ENCODE measurements at regions not wholly inside any gene's neighbourhood (a gene's known extent, or its start where the extent isn't known, plus 50 kb on each side); places are given as distances from the start of the nearest gene placed in this dataset.

DNA sequence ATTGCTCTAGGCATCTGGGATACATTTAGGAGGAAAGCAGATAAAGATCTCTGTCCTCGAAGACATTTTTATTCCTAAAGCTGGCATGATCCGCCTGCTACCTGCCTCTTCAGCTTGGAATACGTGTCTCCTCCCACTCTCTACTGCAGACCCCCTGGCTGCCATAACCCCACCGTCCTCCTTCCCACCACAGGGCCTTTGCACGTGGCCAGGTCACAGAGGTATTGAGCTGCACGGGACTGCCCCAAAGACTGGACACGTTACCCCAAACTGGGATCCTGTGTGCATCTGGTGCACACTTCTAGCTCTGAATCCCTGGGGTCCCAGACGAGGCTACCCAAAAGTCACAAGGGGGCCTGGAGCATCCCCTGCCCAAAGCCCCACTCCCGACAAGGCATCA lies 351.2 kb upstream of the EEF2KMT start:
- DNase-seq (ENCODE audit: low read depth in 2 of 2), result no peak

DNA sequence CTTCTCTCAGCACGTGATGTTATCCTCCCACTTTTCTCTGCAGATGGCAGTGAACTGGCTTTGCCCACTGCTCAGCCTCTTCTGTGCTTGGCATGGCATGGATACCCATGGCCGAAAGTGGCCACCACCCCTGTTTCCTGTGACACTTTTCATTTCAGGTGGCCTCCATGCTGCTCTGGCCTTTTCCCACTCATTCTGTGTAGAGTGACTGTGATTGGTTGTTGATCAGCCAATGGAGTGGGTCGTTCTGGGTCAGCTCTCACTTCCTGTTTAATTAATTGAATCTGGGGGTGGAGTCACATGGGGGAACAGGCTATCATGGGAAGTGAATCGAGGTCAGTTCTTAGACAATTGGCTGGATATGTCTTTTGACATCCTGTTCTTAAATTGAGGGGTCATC lies 350.1 kb upstream of the EEF2KMT start:
- DNase-seq (ENCODE audit: low read depth in 2 of 2), result no peak

DNA sequence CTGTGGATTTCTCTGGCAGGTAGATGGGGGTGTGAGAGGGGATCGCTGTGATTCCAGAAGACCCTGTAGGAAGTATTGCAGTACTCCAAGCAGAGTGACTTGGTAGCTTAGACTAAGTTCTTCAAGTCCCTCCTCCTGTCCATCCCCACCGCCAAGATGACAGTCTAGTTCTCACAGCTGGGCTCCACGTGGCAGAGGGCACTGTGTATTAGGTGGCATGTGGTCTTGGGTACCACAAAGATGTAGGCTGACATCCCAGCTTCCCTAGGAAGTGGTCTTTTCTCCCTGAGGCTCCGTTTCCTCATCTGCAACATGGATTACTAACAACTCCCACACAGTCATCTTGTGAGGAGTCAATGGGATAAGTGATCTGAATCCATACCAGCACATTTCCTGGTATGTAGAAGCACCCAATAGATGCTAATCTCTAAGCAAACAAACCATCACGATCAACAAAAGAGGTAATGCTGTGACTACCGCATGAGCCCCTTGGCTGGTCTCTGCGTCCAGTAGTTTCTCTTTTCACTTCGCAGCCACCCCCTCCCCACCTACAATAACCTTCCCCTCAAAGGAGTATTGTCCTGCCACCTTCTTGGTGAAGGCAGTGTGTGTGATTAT lies 349.1 kb upstream of the EEF2KMT start:
- DNase-seq (ENCODE audit: low read depth in 2 of 2), result no peak

- no peak for DNase-seq (ENCODE audit: low read depth in 2 of 2)
Observed at GRCh38 chr16:5444189-5444588, 346.6 kb upstream of the EEF2KMT start.

- no peak for DNase-seq (ENCODE audit: low read depth in 2 of 2)
Observed at GRCh38 chr16:5442986-5443385, 345.4 kb upstream of the EEF2KMT start.

DNA sequence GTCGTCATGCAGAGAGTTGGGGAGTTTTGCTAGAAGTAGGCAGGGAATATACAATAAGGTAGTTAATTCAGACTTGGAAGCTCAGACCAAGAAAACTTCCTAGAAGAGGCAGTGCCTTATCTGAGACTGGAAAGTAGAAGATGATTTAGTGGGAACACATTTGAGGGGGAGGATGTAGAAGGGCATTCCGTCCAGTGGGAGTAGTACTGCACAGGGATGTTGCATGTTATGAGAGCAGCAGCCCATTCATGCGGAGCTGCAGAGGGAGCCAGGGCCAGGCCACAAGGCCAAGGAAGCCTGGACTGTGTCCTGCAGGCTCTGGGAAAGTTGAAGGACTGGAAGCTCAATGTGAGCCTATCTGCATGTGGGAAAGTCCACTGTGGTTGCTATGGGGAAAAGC lies 344.5 kb upstream of the EEF2KMT start:
- no peak for DNase-seq (ENCODE audit: low read depth in 2 of 2)

DNA sequence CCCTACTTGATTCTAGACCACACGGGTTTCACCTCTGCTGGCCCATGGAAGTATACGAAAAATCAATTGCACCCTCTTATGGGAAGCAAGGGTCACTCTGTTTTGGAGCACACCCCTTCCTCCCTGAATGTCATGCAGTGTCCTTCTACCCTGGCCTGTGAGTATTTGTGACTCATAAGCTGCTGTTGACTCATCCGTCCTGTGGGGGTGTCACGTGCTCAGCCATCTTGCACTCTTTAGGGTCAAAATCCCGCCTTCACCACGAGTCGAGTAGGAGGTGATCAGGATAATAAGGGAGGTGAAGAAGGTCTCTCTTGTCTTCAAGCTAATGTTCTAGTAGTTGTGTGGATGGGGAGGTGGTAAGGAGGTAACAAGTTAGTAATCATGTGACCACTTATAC lies 341.0 kb upstream of the EEF2KMT start:
- no peak for DNase-seq (ENCODE audit: low read depth in 2 of 2)

DNA sequence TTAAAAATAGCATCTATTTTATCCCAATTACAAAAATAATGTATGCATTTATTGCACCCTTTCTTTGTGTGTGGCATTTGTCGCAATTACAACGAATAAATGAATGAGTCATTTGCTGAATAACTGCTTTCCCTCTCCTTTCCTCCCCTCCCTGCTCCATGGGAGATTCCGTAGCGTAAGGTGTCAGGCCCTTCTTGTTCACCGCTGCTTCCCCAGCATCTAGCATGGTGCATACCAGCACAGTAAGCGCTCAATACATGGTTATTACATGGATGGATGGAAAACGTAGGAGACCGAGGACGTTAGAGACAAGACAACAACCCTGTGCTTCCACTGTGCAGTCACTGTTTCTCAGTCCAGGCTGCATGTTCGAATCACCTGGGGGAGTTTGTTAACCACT lies 336.0 kb upstream of the EEF2KMT start:
- DNase-seq (ENCODE audit: low read depth in 2 of 2), result no peak

- DNase-seq (ENCODE audit: low read depth in 2 of 2), result no peak
Observed at GRCh38 chr16:5432166-5432565, 334.6 kb upstream of the EEF2KMT start.

GRCh38 chr16:5430598-5430997 lies 333.0 kb upstream of the EEF2KMT start:
- no peak for DNase-seq (ENCODE audit: low read depth in 2 of 2)

DNA sequence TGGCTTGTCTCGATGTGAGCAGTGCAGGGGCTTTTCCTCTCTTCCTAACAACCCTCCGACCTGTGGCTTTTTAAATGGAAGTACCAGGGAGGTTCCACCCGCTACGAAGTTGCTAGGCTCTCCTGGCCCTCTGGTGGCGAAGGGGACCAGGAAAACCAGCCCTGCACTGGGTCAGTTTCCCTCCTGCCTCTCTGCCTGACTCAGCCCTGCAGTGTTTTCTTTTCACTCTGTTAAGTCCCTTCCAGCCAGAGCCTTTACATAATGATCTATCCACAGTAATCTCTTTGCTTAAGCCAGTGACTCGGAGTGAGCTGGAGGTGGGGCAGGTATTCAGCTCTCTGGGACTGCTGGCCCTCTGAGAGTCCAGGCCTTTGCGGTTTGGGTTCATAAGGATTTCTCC lies 331.3 kb upstream of the EEF2KMT start:
- DNase-seq (ENCODE audit: low read depth in 2 of 2), result no peak

GRCh38 chr16:5427571-5427970 lies 330.0 kb upstream of the EEF2KMT start:
- DNase-seq (ENCODE audit: low read depth in 2 of 2), result no peak

- no peak for DNase-seq (ENCODE audit: low read depth in 2 of 2)
Observed at GRCh38 chr16:5422643-5423496, 325.3 kb upstream of the EEF2KMT start.

DNA sequence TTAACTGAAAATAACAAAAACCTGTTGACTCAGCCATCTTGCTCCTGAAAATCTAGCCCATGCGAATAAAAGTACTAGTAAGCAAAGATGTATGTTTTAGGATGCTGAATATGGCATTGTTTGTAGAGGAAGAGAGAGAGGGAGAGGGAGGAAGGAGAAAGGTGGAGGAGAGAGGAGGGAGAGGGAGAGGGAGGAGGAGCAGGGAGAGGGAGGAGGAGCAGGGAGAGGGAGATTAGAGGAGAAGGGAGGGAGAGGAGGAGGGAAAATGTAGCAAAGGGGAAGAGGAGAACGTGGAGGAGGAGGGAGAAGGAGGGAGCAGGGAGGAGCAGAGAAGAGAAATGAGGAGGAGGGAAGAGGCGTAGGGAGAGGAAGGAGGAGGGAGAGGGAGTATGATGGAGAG lies 324.5 kb upstream of the EEF2KMT start:
- no peak for DNase-seq (ENCODE audit: low read depth in 2 of 2)

DNA sequence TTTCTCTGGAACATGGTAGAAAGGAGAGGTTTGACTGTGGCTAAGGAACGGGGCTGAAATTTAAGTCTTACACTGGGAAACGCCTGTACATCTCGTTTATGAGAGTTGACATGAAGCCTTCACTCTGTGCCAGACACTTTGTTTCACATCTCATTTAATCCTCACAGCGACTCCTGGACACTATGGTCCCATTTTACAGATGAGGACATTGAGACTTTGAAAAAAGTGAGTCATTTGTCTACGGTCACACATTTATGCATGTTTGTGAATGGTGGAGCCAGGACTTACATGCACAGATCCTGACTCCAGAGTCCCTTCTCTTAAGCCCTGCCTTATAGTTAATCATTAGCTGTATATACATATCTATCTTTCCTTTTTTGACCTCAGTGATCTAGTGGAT lies 318.4 kb upstream of the EEF2KMT start:
- no peak for DNase-seq (ENCODE audit: low read depth in 2 of 2)

- no peak for DNase-seq (ENCODE audit: low read depth in 2 of 2)
Observed at GRCh38 chr16:5415123-5415522, 317.5 kb upstream of the EEF2KMT start.

DNA sequence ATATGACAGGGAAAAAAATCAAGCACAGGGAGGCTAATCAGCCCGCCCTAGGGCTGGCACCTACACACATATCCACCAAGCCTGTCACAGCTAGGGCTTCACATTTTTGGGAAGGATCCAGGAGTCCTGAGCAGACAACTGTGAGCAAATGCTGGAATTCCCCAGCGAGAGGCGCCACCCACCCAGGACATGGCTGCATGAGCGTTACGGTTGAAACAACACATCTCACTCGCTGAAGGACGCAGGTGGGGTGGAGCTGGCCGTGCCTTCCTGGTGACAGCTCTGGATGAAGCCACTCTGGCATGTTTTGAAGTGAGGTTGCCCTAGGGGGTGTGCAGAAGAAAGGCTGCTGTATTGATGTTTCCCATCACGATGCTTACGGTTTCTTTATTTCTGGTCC lies 315.1 kb upstream of the EEF2KMT start:
- no peak for DNase-seq (ENCODE audit: low read depth in 2 of 2)

DNA sequence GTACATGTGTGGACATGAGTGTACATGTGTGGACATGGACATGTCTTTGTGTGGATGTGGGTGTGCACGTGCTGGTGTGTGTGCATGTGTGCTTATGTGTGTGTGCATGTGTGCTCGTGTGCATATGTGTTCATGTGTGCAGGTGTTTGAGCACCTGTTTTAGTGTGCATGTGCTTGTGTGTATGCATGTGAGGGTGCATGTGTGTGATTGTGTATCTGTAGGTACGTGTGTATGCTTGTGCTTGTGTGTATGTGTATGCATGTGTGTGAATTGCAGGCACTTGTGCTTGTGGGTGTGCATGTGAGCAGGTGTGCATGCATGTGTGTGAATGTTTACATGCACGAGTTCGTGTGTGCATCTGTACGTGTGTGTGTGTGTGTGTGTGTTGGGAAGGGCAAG lies 300.6 kb upstream of the EEF2KMT start:
- DNase-seq (ENCODE audit: low read depth in 2 of 2), result no peak

DNA sequence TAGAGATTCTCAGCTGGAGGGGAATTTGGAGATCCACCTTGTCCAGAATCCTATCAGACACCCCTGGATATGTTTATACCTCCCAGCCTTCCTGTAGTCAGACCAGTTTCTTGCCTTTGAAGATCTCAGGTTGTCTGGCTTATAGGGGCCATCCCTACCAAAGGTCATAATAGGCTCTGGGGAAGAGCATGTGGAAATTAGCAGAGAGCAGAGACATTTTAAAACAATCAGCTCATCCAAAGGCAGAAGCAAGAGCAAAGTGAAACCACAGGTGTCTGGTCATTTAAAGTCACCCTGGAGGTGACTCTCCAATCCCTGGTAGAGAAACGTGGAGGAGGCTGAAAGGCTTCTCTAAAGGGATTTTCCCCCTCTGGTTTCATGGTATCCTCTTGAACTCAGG lies 299.3 kb upstream of the EEF2KMT start:
- DNase-seq (ENCODE audit: low read depth in 2 of 2), result no peak

GRCh38 chr16:5393070-5393469 lies 295.5 kb upstream of the EEF2KMT start:
- no peak for DNase-seq (ENCODE audit: low read depth in 2 of 2)

GRCh38 chr16:5386989-5387388 lies 289.4 kb upstream of the EEF2KMT start:
- DNase-seq (ENCODE audit: low read depth in 2 of 2), result no peak

DNA sequence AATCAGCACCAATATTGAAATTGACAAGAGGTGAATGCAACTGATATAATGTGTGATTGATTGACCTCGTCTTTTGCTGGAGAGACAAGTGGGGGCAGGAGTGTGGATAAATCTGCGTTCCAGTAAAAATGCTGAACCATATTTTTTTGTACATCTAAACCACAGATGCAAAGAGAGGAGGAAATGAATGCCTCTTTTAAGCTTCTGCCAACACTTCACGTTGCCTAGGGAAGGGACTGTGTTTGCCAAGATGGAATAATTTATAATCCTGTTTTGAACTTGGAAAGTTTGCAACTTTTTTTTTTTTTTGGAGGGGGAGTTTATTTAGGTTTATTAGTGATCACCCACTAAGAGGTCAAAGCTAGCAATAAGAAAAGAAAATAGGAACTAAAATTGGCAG lies 288.2 kb upstream of the EEF2KMT start:
- DNase-seq (ENCODE audit: low read depth in 2 of 2), result no peak

GRCh38 chr16:5385115-5385514 lies 287.5 kb upstream of the EEF2KMT start:
- DNase-seq (ENCODE audit: low read depth in 2 of 2), result no peak

DNA sequence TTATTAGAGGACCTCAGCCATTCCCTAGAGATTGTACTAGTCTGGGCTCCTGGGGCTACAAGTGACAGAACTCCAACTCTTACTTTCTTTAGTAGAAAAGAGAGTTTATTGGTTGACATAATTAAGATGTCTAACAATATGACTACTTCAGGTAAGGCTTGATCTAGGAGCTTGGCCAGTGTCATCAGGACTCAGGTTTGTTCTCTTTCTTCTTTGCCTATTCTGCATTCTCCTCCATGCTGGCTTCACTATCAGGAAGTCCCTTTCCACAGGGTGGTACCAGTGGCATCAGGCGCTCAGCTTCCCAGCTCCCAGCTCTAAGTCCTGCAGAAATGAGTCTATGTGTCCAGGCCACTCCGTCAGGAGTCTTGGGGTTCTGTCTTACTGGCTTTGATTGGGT lies 286.1 kb upstream of the EEF2KMT start:
- no peak for DNase-seq (ENCODE audit: low read depth in 2 of 2)
